SH-SY5Y (cell line): ENCODE measurements at regions not wholly inside any gene's neighbourhood (a gene's known extent, or its start where the extent isn't known, plus 50 kb on each side); places are given as distances from the start of the nearest gene placed in this dataset.

ENCODE experiments used
- GATA2 ChIP-seq: IDR thresholded peaks from 2 replicates; pipeline ENCODE4 v1.6.1; 2011; ENCODE audit warnings: mild to moderate bottlenecking, low read depth, low read length
- GATA3 ChIP-seq: IDR thresholded peaks from 2 replicates; pipeline ENCODE4 v1.6.1; 2011; ENCODE audit warnings: low read depth, mild to moderate bottlenecking, low read length, moderate library complexity

- TF ChIP-seq GATA2 (no peak), GATA3 (no peak)
These were observed 154.9 kb upstream of the SOX11 start for GRCh38 chr2:5537180-5537688.
